ENCODE measurements at regions not wholly inside any gene's neighbourhood (a gene's known extent, or its start where the extent isn't known, plus 50 kb on each side); places are given as distances from the start of the nearest gene placed in this dataset.
A peak's percentile ranks its signal among the peaks of the same experiment; 100 is the strongest.

DNA sequence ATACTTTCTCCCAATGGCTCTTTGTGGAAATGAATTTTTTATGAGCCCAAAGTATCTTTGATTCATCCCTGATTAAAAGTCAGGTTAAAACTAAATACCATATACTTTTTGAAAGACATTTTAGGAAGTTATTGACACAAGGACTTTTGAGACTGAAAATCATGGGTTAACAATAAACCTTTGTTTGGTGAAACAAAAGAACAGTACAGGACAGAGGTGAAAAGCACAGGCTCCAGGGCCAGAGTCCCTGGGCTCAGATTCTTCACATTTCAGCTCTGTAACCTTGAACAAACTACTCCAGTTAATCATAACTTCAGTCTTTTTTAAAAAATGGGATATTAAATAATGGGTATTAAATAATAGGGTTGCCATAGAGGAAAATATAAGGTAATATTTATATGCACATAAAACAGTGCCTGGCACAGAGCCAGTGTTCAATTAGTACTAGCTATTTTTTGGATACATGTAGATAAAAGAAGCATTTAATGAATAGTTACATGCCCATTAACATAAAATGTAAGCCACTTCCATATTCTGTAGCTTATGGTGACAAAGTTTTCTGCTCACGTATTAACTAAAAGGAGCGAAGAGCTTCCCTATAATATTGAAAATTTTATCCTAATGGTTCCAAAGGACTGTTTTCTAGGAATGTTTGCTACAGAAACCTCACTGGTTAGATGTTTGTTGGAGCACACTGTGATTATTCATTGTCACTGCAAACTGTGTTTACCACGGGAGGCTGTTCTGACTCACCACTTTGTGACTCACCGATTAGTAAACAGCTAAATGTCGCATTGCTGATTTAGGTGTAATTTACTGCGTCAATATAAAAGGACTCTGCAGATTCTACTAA is 255.4 kb downstream of the DAD1 start (continued):
- TF ChIP-seq UBTF (CRISPR knock-in tag; IDR thresholded peaks at IDR 0.05): no peak
- no peak for TF ChIP-seq ZNF326 (CRISPR knock-in tag; IDR thresholded peaks at IDR 0.05; ENCODE audit: borderline replicate concordance)
- no peak for TF ChIP-seq POLR2AphosphoS2 (IDR thresholded peaks at IDR 0.05; ENCODE audit: low read depth, low read length)
- TF ChIP-seq ZNF263 (CRISPR knock-in tag; IDR thresholded peaks at IDR 0.05): no peak
- TF ChIP-seq KMT2B (CRISPR knock-in tag; IDR thresholded peaks at IDR 0.05): no peak
- TF ChIP-seq, protein P1, sequence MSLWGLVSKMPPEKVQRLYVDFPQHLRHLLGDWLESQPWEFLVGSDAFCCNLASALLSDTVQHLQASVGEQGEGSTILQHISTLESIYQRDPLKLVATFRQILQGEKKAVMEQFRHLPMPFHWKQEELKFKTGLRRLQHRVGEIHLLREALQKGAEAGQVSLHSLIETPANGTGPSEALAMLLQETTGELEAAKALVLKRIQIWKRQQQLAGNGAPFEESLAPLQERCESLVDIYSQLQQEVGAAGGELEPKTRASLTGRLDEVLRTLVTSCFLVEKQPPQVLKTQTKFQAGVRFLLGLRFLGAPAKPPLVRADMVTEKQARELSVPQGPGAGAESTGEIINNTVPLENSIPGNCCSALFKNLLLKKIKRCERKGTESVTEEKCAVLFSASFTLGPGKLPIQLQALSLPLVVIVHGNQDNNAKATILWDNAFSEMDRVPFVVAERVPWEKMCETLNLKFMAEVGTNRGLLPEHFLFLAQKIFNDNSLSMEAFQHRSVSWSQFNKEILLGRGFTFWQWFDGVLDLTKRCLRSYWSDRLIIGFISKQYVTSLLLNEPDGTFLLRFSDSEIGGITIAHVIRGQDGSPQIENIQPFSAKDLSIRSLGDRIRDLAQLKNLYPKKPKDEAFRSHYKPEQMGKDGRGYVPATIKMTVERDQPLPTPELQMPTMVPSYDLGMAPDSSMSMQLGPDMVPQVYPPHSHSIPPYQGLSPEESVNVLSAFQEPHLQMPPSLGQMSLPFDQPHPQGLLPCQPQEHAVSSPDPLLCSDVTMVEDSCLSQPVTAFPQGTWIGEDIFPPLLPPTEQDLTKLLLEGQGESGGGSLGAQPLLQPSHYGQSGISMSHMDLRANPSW (CRISPR knock-in tag; IDR thresholded peaks at IDR 0.05; ENCODE audit: borderline replicate concordance): no peak
- no peak for TF ChIP-seq ZNF703 (CRISPR knock-in tag; IDR thresholded peaks at IDR 0.05; ENCODE audit: borderline replicate concordance)
- no peak for TF ChIP-seq ZNF674 (CRISPR knock-in tag; IDR thresholded peaks at IDR 0.05; ENCODE audit: low read depth)
- no peak for TF ChIP-seq ZNF557 (CRISPR knock-in tag; IDR thresholded peaks at IDR 0.05)
- peak; percentile 59 for TF ChIP-seq ZBTB3 (CRISPR knock-in tag; IDR thresholded peaks at IDR 0.05; ENCODE audit: borderline replicate concordance, low read depth)
- no peak for TF ChIP-seq MEF2D (CRISPR knock-in tag; IDR thresholded peaks at IDR 0.05)
- no peak for TF ChIP-seq AHR (CRISPR knock-in tag; IDR thresholded peaks at IDR 0.05)
- TF ChIP-seq ZNF775 (CRISPR knock-in tag; IDR thresholded peaks at IDR 0.05; ENCODE audit: borderline replicate concordance): no peak
- peak; percentile 99 for TF ChIP-seq JUND (CRISPR knock-in tag; IDR thresholded peaks at IDR 0.05)
- no peak for TF ChIP-seq ZNF121 (CRISPR knock-in tag; IDR thresholded peaks at IDR 0.05)
- TF ChIP-seq TBX2 (CRISPR knock-in tag; IDR thresholded peaks at IDR 0.05; ENCODE audit: borderline replicate concordance): peak; percentile 80
- no peak for TF ChIP-seq ZNF362 (CRISPR knock-in tag; IDR thresholded peaks at IDR 0.05; ENCODE audit: borderline replicate concordance)
- no peak for TF ChIP-seq FOXM1 (CRISPR knock-in tag; IDR thresholded peaks at IDR 0.05)
- peak; percentile 76; the same call in 1 of the 2 replicates for TF ChIP-seq HMG20B (CRISPR knock-in tag; conservative IDR thresholded peaks at IDR 0.05)
- no peak for TF ChIP-seq AGO2 (optimal IDR thresholded peaks at IDR 0.05; ENCODE audit: low read depth, low read length)
- TF ChIP-seq, protein P2, sequence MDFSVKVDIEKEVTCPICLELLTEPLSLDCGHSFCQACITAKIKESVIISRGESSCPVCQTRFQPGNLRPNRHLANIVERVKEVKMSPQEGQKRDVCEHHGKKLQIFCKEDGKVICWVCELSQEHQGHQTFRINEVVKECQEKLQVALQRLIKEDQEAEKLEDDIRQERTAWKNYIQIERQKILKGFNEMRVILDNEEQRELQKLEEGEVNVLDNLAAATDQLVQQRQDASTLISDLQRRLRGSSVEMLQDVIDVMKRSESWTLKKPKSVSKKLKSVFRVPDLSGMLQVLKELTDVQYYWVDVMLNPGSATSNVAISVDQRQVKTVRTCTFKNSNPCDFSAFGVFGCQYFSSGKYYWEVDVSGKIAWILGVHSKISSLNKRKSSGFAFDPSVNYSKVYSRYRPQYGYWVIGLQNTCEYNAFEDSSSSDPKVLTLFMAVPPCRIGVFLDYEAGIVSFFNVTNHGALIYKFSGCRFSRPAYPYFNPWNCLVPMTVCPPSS (IDR thresholded peaks at IDR 0.05): no peak
- TF ChIP-seq ZNF101 (CRISPR knock-in tag; IDR thresholded peaks at IDR 0.05; ENCODE audit: borderline replicate concordance, low read depth): no peak
- TF ChIP-seq KDM1A (CRISPR knock-in tag; IDR thresholded peaks at IDR 0.05): peak; percentile 50; the same call in 1 of the 2 replicates

All from HepG2 (cell line).